Stimulated activated CD4-positive, alpha-beta T cell treated with anti-CD3 and anti-CD28 coated beads, Interleukin-12 subunit alpha, Interleukin-12 subunit beta, amount 100 ng/mL, for 4 hours (primary cell): ENCODE measurements at regions not wholly inside any gene's neighbourhood (a gene's known extent, or its start where the extent isn't known, plus 50 kb on each side); places are given as distances from the start of the nearest gene placed in this dataset.
"Not testable (repeated sequence)": the region's sequence is repeated elsewhere in the genome, so short reads cannot be mapped to it uniquely, and the experiment has no call there.

Experiments
- DNase-seq: peaks from one replicate; pipeline ENCODE4 v3.0.0-alpha.2; 2020

- no peak for DNase-seq
These were observed 85.4 kb downstream of the IER5 start for GRCh38 chr1:181173761-181174447.

GRCh38 chr1:181174861-181175260 is 86.4 kb downstream of the IER5 start:
- no peak for DNase-seq

- DNase-seq, result no peak
These were observed 86.9 kb downstream of the IER5 start for GRCh38 chr1:181175356-181175910.

DNA sequence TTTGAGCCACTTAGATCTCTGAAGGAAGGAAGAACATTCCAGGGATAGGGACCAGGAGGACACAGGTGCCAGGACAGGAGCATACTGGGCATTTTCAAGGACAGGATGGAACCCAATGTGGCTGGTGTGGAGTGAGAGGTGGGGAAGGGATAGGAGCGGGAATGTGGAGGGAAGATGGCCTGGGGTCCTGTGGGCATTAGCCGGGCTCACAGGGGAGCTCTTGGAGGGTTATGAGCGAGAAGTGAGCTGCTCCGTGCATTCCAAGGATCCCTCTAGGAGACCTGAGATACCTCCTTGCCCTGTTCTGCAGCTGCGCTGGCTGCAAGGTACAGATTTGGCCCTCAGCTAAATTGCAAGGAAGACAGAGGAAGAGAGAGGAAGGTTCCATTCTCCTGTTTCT is 87.5 kb downstream of the IER5 start:
- no peak for DNase-seq

- no peak for DNase-seq
These were observed 89.9 kb downstream of the IER5 start for GRCh38 chr1:181178241-181178879.

- DNase-seq, result no peak
These were observed 90.9 kb downstream of the IER5 start for GRCh38 chr1:181179279-181179986.

DNA sequence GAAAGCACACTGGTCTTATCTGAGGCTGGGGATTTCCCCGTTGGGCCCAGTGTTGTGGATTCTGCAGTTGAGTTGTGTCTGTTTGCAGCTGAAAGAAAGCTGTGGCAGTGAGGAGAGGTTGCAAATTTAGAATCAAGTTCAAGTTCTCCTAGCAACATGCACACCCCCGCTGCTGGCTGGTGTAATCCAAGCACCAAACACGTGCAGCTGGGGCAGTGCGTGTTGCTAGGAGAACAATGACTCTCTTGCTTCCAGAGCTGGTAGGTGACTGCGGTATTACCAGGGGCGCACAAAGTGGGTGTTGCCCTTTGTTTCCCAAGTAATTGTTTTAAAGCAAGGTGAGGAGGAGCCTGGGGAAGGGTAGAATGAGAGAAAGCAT is 91.5 kb downstream of the IER5 start:
- no peak for DNase-seq

- no peak for DNase-seq
These were observed 92.0 kb downstream of the IER5 start for GRCh38 chr1:181180407-181181031.

- DNase-seq, result no peak
These were observed 93.5 kb downstream of the IER5 start for GRCh38 chr1:181181792-181182585.

DNA sequence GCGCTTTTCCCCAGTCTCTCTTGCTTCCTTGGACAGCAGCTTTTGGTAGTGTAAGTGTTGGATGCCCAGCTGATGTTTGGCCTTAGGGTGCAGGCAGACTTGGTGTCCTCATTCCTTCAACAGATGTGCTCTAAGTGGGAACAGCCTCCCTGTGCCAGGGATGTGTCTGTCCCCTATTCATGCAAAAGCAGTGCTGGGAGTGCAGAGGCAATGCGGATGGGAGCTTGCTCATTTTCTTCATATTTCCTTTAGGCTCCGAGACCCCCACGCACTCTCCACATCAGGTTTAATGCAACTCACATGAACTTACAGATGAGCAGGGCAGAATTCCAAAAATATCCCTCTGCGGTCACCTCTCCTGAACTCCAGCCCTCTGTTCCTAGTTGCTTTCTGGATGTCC is 96.1 kb downstream of the IER5 start:
- no peak for DNase-seq

DNA sequence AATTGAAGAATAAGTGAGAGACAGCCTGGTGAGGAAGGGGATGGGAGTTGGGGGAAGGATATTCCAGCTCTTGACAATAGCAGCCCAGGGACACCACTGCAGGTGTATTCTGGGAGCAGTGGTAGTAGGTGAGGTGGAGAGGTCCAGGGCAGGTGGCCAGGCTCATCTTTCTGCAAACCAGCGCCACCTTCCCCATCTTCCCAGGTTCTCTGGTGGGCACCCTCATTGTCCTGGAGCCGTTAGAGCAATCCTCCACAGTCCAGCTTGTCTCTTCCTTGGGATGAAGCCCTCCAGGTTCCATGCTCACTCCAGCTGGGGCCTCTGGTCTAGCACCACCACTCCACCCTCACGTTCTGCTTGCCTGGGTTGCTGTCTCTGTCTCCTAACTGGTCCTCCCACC is 97.0 kb downstream of the IER5 start:
- no peak for DNase-seq

DNA sequence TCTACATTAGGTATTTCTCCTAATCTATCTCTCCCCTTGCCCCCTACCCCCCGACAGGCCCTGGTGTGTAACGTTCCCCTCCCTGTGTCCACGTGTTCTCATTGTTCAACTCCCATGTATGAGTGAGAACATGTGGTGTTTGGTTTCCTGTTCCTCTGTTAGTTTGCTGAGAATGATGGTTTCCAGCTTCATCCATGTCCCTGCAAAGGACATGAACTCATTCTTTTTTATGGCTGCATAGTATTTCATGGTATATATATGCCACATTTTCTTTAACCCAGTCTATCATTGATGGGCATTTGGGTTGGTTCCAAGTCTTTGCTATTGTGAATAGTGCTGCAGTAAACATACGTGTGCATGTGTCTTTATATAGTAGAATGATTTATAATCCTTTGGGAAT is 97.6 kb downstream of the IER5 start:
- not testable (repeated sequence) for DNase-seq

DNA sequence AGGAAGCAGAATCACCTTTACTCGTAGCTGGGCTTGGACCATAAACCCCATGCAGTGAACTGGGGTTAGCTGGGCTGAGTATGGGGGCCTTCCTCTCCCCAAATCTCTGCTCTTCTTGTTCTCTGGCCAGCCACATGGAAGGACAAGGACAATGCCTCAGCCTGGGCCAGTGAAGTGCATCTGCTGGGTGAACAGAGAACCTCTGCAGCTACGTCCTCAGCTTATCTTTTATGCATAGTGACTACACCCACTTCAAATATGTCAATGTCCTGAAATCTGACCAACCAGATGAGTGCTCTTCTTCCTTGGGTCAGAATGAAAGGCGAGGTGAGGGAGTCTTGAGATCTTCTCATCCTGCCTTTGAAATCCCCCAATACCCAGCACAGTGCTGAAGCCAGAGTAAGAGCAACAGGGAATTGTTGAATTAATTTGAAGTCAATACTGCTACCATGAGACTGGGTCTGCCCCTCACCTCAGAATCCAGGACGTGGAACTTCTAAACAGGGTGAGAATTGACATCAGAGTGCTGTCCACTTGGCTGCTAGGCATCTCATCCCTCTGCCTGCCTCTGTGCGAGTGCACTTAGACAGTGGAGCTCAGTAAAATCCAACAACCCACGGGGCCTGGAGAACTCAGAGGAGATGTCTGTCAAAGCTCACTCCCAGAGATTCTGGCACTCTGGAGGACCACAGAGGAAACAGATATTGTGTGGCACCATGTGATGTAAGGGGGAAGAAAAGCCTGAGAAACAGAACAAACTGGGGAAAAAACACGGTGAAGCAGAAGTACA is 99.0 kb downstream of the IER5 start:
- DNase-seq, result no peak

- DNase-seq, result no peak
These were observed 100.7 kb downstream of the IER5 start for GRCh38 chr1:181189245-181189644.

DNA sequence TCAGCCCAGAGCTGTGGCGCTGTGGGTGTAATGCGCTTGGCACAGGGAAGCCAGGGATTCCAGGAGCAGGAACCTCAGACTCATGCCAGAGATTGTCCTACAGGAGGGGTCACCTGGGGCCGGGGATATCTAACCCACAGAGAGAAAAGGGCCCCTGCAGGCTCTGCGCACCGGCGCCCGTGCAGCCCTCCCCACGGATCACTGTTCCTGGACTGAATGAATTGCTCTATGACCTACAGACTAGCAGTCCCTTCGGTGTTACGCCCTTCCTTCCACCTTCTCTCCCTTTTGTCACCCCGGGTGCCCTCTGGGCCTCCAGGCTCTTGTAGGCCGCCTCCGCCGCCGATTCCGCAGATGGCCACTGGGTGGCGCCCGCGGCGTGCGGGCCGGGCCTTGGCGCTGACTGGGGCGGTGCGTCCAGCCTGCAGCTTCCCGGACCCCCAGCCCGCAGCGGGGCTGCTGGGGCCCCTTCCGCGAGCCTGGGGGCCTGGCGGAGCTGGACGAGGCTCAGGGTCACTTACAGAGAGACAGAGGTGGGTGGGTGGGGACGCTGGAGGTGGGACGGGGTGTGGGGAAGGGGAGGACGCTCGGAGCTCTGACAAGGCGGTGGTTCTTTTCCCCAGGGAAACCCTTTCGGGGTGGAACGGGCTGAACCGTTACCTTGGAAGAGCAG is 101.3 kb downstream of the IER5 start:
- DNase-seq, result peak; percentile 74

DNA sequence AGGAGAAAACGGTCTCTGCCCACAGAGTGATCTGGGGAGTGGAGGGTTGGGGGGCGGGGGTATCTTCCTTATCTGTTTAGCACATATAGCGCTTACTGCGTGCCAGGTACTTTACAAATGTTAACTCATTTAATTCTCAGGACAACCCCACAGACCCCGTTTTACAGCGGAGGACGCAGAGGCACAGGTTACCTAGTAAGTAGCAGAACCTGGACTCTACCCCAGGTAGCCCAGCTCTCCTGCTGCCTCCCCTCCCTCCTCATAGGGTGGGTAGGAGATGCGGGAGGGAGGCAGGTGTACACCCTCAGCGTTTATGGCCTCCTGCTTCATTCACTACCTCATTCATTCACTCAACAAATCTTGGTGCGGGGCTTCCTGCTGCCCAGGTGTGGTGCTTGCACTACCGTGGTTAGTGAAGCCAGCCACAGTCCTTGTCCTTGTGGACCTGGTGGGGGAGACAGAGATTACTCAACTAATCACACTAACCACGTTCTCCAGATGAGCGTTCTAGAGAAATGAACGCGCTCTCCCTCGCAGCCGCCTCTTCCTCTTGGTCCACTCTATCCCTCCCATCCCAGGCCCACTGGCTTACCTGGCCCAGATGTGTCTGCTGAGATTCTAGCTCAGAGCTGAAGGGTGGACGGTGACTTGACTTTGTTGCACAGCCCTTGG is 102.0 kb downstream of the IER5 start:
- no peak for DNase-seq

GRCh38 chr1:181191494-181192040 is 103.1 kb downstream of the IER5 start:
- no peak for DNase-seq

GRCh38 chr1:181192316-181192715 is 103.8 kb downstream of the IER5 start:
- DNase-seq, result no peak

DNA sequence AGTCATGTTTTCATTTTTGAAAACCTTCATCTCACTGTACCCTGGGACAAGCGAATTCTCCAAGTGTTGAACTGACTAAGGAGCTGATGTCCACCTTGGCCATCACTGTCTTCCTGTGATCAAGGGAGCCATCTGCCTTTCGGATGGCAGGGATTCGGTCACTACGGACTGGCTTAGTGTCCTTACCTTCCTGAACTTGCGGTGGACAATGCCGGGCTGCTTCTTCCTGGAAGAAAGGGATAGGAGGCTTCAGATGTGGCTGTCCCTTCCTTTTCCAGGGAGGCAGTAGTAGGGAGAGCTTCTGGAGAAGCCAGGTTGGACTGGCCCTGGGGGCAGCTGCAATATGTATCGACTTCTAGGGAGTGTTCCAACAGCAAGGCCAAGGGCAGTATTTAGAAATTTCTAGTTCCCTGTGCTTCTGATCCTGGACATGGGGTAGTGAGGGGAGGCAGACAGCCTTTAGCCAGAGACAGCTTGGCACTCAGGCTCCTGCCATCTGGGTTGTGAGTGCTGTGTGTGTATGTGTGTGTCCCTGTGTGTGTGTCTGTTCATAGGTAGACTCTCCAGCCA is 114.6 kb downstream of the IER5 start:
- no peak for DNase-seq

DNA sequence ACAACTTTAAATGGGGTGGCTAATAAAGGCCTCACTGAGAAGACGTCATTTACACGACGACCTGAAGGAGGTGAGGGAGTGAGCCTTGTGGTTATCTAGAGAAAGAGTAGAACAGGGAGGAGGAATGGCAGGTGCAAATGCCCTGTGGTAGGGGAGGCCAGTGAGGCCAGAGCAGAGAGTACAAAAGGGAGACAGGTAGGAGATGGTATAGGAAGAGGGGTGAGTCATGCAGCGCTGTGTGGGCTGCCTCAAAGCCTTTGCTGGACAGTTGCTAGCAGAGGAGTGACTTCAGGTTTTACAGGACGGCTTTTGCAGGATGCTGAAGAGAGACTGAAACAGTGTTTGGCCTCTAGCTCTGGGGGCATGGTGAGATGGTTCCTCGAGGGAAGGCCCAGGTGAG is 116.0 kb downstream of the IER5 start:
- DNase-seq, result no peak
